Ishikawa (cell line): ENCODE measurements at regions not wholly inside any gene's neighbourhood (a gene's known extent, or its start where the extent isn't known, plus 50 kb on each side); places are given as distances from the start of the nearest gene placed in this dataset.

Experiments
- CEBPB ChIP-seq: IDR thresholded peaks from 2 replicates; pipeline ENCODE4 v1.6.1; 2012
- CREB1 ChIP-seq: IDR thresholded peaks from 2 replicates; pipeline ENCODE4 v1.6.1; 2012; ENCODE audit warnings: low read depth
- EGR1 ChIP-seq: IDR thresholded peaks from 2 replicates; pipeline ENCODE4 v1.6.1; 2012
- EP300 ChIP-seq: IDR thresholded peaks from 2 replicates; pipeline ENCODE4 v1.6.1; 2012; ENCODE audit warnings: borderline replicate concordance
- FOXM1 ChIP-seq: IDR thresholded peaks from 2 replicates; pipeline ENCODE4 v1.6.1; 2012; ENCODE audit warnings: low read depth, borderline replicate concordance
- MAX ChIP-seq: IDR thresholded peaks from 2 replicates; pipeline ENCODE4 v1.6.1; 2012
- NFIC ChIP-seq: IDR thresholded peaks from 2 replicates; pipeline ENCODE4 v1.6.1; 2012
- RAD21 ChIP-seq: IDR thresholded peaks from 2 replicates; pipeline ENCODE4 v1.6.1; 2012; ENCODE audit warnings: low read depth
- REST ChIP-seq: IDR thresholded peaks from 2 replicates; pipeline ENCODE4 v1.6.1; 2012; ENCODE audit warnings: low read depth, mild to moderate bottlenecking
- TAF1 ChIP-seq: IDR thresholded peaks from 2 replicates; pipeline ENCODE4 v1.6.1; 2012; ENCODE audit warnings: low read depth, mild to moderate bottlenecking
- TCF12 ChIP-seq: IDR thresholded peaks from 2 replicates; pipeline ENCODE4 v1.6.1; 2012; ENCODE audit warnings: low read depth
- TEAD4 ChIP-seq: IDR thresholded peaks from 2 replicates; pipeline ENCODE4 v1.6.1; 2012
- USF1 ChIP-seq: IDR thresholded peaks from 2 replicates; pipeline ENCODE4 v1.6.1; 2012
- YY1 ChIP-seq: IDR thresholded peaks from 2 replicates; pipeline ENCODE4 v1.6.1; 2012; ENCODE audit warnings: low read depth
- ZBTB7A ChIP-seq: IDR thresholded peaks from 2 replicates; pipeline ENCODE4 v1.6.1; 2012; ENCODE audit warnings: low read depth

- TF ChIP-seq CEBPB (no peak), ZBTB7A (no peak), EGR1 (no peak), TCF12 (no peak), FOXM1 (no peak), USF1 (no peak), TEAD4 (no peak), TAF1 (no peak), NFIC (no peak), EP300 (no peak), MAX (no peak), RAD21 (no peak), YY1 (no peak), REST (no peak)
These were observed 551.4 kb downstream of the SLITRK6 start for GRCh38 chr13:85247780-85248179.

- no peak for TF ChIP-seq EP300
- no peak for TF ChIP-seq MAX
- TF ChIP-seq EGR1: no peak
- TF ChIP-seq CREB1: no peak
These were observed 555.4 kb downstream of the SLITRK6 start for GRCh38 chr13:85243831-85244230.

- no peak for TF ChIP-seq CEBPB
- peak; percentile 41; the same call in 1 of the 2 replicates for TF ChIP-seq TEAD4
- peak; percentile 69 for TF ChIP-seq NFIC
- TF ChIP-seq EGR1: no peak
- TF ChIP-seq TCF12: no peak
- TF ChIP-seq MAX: no peak
- TF ChIP-seq FOXM1: no peak
- no peak for TF ChIP-seq REST
- no peak for TF ChIP-seq TAF1
- no peak for TF ChIP-seq RAD21
- TF ChIP-seq ZBTB7A: no peak
- TF ChIP-seq CREB1: no peak
- TF ChIP-seq YY1: no peak
These were observed 558.2 kb downstream of the SLITRK6 start for GRCh38 chr13:85241060-85241459.

- peak; percentile 76 for TF ChIP-seq NFIC
- TF ChIP-seq YY1: no peak
- no peak for TF ChIP-seq ZBTB7A
- no peak for TF ChIP-seq CREB1
- 0 out of 2 replicates have a peak, but pooled peaks have one; percentile 31 for TF ChIP-seq TCF12
- TF ChIP-seq TEAD4: peak; percentile 83
- TF ChIP-seq FOXM1: no peak; the same call in 1 of the 2 replicates
- peak; percentile 51; the same call in 1 of the 2 replicates for TF ChIP-seq EP300
- TF ChIP-seq REST: no peak
- TF ChIP-seq RAD21: no peak
- TF ChIP-seq USF1: no peak
- no peak for TF ChIP-seq MAX
- no peak for TF ChIP-seq CEBPB
These were observed 562.8 kb downstream of the SLITRK6 start for GRCh38 chr13:85236413-85236812.
